ENCODE measurements at regions not wholly inside any gene's neighbourhood (a gene's known extent, or its start where the extent isn't known, plus 50 kb on each side); places are given as distances from the start of the nearest gene placed in this dataset.

- Histone ChIP-seq H3K27me3 (ENCODE audit: insufficient read depth, low read length) (no peaks in the 10 kb centered on the region), H3K4me2 (ENCODE audit: insufficient read depth, low read length) (no peak overlapping the region), H3K36me3 (ENCODE audit: insufficient read depth, low read length) (no peaks in the 10 kb centered on the region), H3K79me2 (ENCODE audit: insufficient read depth, low read length) (no peaks in the 10 kb centered on the region), H3K4me1 (ENCODE audit: insufficient read depth, low read length) (no peaks in the 10 kb centered on the region), H3K9me3 (ENCODE audit: low read depth, low read length) (no peaks in the 10 kb centered on the region), H3K4me3 (ENCODE audit: insufficient read depth, low read length) (no peak overlapping the region), H4K20me1 (ENCODE audit: insufficient read depth, low read length) (no peaks in the 10 kb centered on the region), H2AFZ (ENCODE audit: low read length) (no peak overlapping the region), H3K27ac (ENCODE audit: low read depth, low read length) (no peak overlapping the region)
- no peak for TF ChIP-seq CTCF (IDR thresholded peaks at IDR 0.05; ENCODE audit: extremely low read depth, low read depth, low read length)
- DNase-seq (ENCODE audit: insufficient read length, low spot score, missing footprints) = no peak
Measured at GRCh38 chr1:194544012-194544411, 1357.6 kb upstream of the B3GALT2 start.

GRCh38 chr1:194538453-194538852 is 1352.0 kb upstream of the B3GALT2 start:
- Histone ChIP-seq H3K36me3 (ENCODE audit: insufficient read depth, low read length) (no peaks in the 10 kb centered on the region), H3K27ac (ENCODE audit: low read depth, low read length) (no peak overlapping the region), H3K4me3 (ENCODE audit: insufficient read depth, low read length) (no peak overlapping the region), H4K20me1 (ENCODE audit: insufficient read depth, low read length) (no peaks in the 10 kb centered on the region), H3K27me3 (ENCODE audit: insufficient read depth, low read length) (no peaks in the 10 kb centered on the region), H3K4me1 (ENCODE audit: insufficient read depth, low read length) (no peaks in the 10 kb centered on the region), H2AFZ (ENCODE audit: low read length) (no peak overlapping the region), H3K4me2 (ENCODE audit: insufficient read depth, low read length) (no peak overlapping the region), H3K79me2 (ENCODE audit: insufficient read depth, low read length) (no peaks in the 10 kb centered on the region), H3K9me3 (ENCODE audit: low read depth, low read length) (no peaks in the 10 kb centered on the region)
- TF ChIP-seq CTCF (IDR thresholded peaks at IDR 0.05; ENCODE audit: extremely low read depth, low read depth, low read length) = no peak
- DNase-seq (ENCODE audit: insufficient read length, low spot score, missing footprints) = no peak

GRCh38 chr1:194537521-194537920 is 1351.1 kb upstream of the B3GALT2 start:
- H3K9me3 ChIP-seq (ENCODE audit: low read depth, low read length) = no peaks in the 10 kb centered on the region
- TF ChIP-seq CTCF (IDR thresholded peaks at IDR 0.05; ENCODE audit: extremely low read depth, low read depth, low read length) = no peak
- H3K4me2 ChIP-seq (ENCODE audit: insufficient read depth, low read length) = no peak overlapping the region
- no peak for DNase-seq (ENCODE audit: insufficient read length, low spot score, missing footprints)
- no peaks in the 10 kb centered on the region for H4K20me1 ChIP-seq (ENCODE audit: insufficient read depth, low read length)
- no peaks in the 10 kb centered on the region for H3K27me3 ChIP-seq (ENCODE audit: insufficient read depth, low read length)
- no peak overlapping the region for H2AFZ ChIP-seq (ENCODE audit: low read length)
- H3K79me2 ChIP-seq (ENCODE audit: insufficient read depth, low read length) = no peaks in the 10 kb centered on the region
- no peak overlapping the region for H3K27ac ChIP-seq (ENCODE audit: low read depth, low read length)
- H3K36me3 ChIP-seq (ENCODE audit: insufficient read depth, low read length) = no peaks in the 10 kb centered on the region
- no peaks in the 10 kb centered on the region for H3K4me1 ChIP-seq (ENCODE audit: insufficient read depth, low read length)
- no peak overlapping the region for H3K4me3 ChIP-seq (ENCODE audit: insufficient read depth, low read length)

- H3K36me3 ChIP-seq (ENCODE audit: insufficient read depth, low read length) = no peaks in the 10 kb centered on the region
- H3K4me2 ChIP-seq (ENCODE audit: insufficient read depth, low read length) = no peak overlapping the region
- TF ChIP-seq CTCF (IDR thresholded peaks at IDR 0.05; ENCODE audit: extremely low read depth, low read depth, low read length) = no peak
- H3K79me2 ChIP-seq (ENCODE audit: insufficient read depth, low read length) = no peaks in the 10 kb centered on the region
- no peak overlapping the region for H2AFZ ChIP-seq (ENCODE audit: low read length)
- no peak overlapping the region for H3K27ac ChIP-seq (ENCODE audit: low read depth, low read length)
- DNase-seq (ENCODE audit: insufficient read length, low spot score, missing footprints) = no peak
- no peaks in the 10 kb centered on the region for H3K9me3 ChIP-seq (ENCODE audit: low read depth, low read length)
- H3K4me1 ChIP-seq (ENCODE audit: insufficient read depth, low read length) = no peaks in the 10 kb centered on the region
- H3K4me3 ChIP-seq (ENCODE audit: insufficient read depth, low read length) = no peak overlapping the region
- H3K27me3 ChIP-seq (ENCODE audit: insufficient read depth, low read length) = no peaks in the 10 kb centered on the region
- no peaks in the 10 kb centered on the region for H4K20me1 ChIP-seq (ENCODE audit: insufficient read depth, low read length)
Measured at GRCh38 chr1:194535369-194535768, 1349.0 kb upstream of the B3GALT2 start.

Data from osteoblast (primary cell).